K562 (cell line): ENCODE measurements at regions not wholly inside any gene's neighbourhood (a gene's known extent, or its start where the extent isn't known, plus 50 kb on each side); places are given as distances from the start of the nearest gene placed in this dataset.

Experiments used
- C11orf30 ChIP-seq: fragments of 450-650 bp; IDR thresholded peaks from 2 replicates; pipeline ENCODE4 v1.6.1; 2016; ENCODE audit warnings: low read depth, mild to moderate bottlenecking
- NR1H2 ChIP-seq: sonication (generic); formaldehyde crosslinking; IDR thresholded peaks from 2 replicates; pipeline ENCODE4 v1.4.0; 2020; ENCODE audit warnings: mild to moderate bottlenecking, missing genetic modification reagents
- PYGO2 ChIP-seq: fragments of 450-650 bp; IDR thresholded peaks from 2 replicates; pipeline ENCODE4 v1.6.1; 2016; ENCODE audit warnings: mild to moderate bottlenecking, missing genetic modification characterization, moderate library complexity, missing compliant biosample characterization
- TSC22D4 ChIP-seq: fragments of 450-650 bp; IDR thresholded peaks from 2 replicates; pipeline ENCODE4 v1.6.1; 2016; ENCODE audit warnings: missing genetic modification characterization, missing biosample characterization, control low read depth
- ZNF316 ChIP-seq: fragments of 450-650 bp; IDR thresholded peaks from 2 replicates; pipeline ENCODE4 v1.6.1; 2016
- ZNF644 ChIP-seq: fragments of 200-800 bp; sonication (Bioruptor generic); IDR thresholded peaks from 2 replicates; pipeline ENCODE4 v1.6.1; 2016; ENCODE audit warnings: low read depth, missing genetic modification characterization, missing compliant biosample characterization
- TF ChIP-seq, protein P1 (sequence below): IDR thresholded peaks from 2 replicates; pipeline ENCODE4 v1.6.1; 2011; ENCODE audit warnings: borderline replicate concordance, low read depth, mild to moderate bottlenecking, moderate library complexity, low read length; ENCODE audit not compliant: insufficient read depth, poor library complexity, severe bottlenecking
- TF ChIP-seq, protein P2 (sequence below): fragments of 250-450 bp; sonication (Bioruptor Pico); IDR thresholded peaks from 2 replicates; pipeline ENCODE4 v1.4.0; 2020
- TF ChIP-seq, protein P3 (sequence below): fragments of 250-450 bp; sonication (Bioruptor Pico); IDR thresholded peaks from 2 replicates; pipeline ENCODE4 v1.8.0; 2021; ENCODE audit warnings: moderate library complexity, mild to moderate bottlenecking, inconsistent platforms
- TF ChIP-seq, protein P4 (sequence below), 3 experiments: fragments of 200-800 bp in 1 of 3; fragments of 250-450 bp in 1 of 3; fragments of 450-650 bp in 1 of 3; sonication (Bioruptor Pico) in 1 of 3; sonication (Bioruptor generic) in 1 of 3; formaldehyde crosslinking in 1 of 3; IDR thresholded peaks; 2 replicates each; pipeline versions ENCODE4 v1.6.1 to v1.8.0; 2016 to 2022; ENCODE audit warnings: mild to moderate bottlenecking in 2 of 3, missing genetic modification characterization in 2 of 3, missing compliant biosample characterization in 1 of 3, moderate library complexity in 1 of 3
- TF ChIP-seq, protein P5 (sequence below): sonication (generic); formaldehyde crosslinking; IDR thresholded peaks from 2 replicates; pipeline ENCODE4 v1.8.1; 2023; ENCODE audit warnings: mild to moderate bottlenecking, missing genetic modification reagents, moderate library complexity
- TF ChIP-seq, protein P6 (sequence below): fragments of 450-650 bp; IDR thresholded peaks from 2 replicates; pipeline ENCODE4 v1.6.1; 2014; ENCODE audit warnings: low read depth, mild to moderate bottlenecking, moderate library complexity, borderline replicate concordance

DNA sequence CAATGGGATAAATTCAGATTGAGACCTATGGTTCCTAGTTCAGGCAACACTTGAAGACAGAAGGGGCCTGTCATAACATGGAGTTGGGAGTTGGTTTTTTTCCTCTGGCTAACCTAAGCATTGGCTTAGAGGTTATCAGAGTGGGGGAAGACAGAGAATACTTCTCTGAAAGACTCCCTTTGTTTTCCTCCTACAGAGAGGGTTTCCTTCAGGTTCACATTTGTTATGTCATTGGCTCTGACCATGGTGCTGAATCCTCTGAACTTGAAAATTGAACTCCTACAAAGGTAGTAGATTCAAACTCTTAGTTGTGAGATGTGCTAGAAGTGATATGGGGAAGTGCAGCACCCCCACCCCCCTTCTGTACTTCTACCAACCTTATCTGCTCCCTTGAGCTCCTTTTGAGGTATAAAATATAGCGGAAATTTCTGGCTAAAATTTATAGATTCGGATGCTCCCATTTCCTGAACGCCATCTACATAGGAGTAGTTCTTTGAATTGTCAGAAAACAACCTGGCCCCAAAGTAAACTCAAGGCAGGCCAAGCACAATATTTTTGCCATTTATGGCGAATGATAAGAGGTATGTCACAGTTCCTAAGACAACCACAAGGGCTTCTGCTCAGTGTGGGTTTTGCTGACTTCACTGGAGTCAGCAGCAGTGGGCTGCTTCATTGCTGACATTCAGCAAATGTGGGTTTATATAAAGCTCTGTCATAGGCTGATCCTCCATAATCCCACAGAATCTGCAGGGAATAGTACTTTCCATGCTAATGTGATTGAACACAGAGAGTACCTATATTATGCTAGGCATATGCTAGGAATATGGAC is 131.6 kb upstream of the KLF14 start (continued):
- TF ChIP-seq, protein P1, sequence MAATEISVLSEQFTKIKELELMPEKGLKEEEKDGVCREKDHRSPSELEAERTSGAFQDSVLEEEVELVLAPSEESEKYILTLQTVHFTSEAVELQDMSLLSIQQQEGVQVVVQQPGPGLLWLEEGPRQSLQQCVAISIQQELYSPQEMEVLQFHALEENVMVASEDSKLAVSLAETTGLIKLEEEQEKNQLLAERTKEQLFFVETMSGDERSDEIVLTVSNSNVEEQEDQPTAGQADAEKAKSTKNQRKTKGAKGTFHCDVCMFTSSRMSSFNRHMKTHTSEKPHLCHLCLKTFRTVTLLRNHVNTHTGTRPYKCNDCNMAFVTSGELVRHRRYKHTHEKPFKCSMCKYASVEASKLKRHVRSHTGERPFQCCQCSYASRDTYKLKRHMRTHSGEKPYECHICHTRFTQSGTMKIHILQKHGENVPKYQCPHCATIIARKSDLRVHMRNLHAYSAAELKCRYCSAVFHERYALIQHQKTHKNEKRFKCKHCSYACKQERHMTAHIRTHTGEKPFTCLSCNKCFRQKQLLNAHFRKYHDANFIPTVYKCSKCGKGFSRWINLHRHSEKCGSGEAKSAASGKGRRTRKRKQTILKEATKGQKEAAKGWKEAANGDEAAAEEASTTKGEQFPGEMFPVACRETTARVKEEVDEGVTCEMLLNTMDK, result peak; percentile 20
- TF ChIP-seq, protein P2, sequence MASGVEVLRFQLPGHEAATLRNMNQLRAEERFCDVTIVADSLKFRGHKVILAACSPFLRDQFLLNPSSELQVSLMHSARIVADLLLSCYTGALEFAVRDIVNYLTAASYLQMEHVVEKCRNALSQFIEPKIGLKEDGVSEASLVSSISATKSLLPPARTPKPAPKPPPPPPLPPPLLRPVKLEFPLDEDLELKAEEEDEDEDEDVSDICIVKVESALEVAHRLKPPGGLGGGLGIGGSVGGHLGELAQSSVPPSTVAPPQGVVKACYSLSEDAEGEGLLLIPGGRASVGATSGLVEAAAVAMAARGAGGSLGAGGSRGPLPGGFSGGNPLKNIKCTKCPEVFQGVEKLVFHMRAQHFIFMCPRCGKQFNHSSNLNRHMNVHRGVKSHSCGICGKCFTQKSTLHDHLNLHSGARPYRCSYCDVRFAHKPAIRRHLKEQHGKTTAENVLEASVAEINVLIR (CRISPR knock-in tag), result no peak
- TF ChIP-seq TSC22D4 (tag), result no peak
- TF ChIP-seq ZNF644, result 0 out of 2 replicates have a peak, but pooled peaks have one; percentile 56
- TF ChIP-seq, protein P3, sequence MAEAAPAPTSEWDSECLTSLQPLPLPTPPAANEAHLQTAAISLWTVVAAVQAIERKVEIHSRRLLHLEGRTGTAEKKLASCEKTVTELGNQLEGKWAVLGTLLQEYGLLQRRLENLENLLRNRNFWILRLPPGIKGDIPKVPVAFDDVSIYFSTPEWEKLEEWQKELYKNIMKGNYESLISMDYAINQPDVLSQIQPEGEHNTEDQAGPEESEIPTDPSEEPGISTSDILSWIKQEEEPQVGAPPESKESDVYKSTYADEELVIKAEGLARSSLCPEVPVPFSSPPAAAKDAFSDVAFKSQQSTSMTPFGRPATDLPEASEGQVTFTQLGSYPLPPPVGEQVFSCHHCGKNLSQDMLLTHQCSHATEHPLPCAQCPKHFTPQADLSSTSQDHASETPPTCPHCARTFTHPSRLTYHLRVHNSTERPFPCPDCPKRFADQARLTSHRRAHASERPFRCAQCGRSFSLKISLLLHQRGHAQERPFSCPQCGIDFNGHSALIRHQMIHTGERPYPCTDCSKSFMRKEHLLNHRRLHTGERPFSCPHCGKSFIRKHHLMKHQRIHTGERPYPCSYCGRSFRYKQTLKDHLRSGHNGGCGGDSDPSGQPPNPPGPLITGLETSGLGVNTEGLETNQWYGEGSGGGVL (CRISPR knock-in tag), result no peak
- no peak for TF ChIP-seq C11orf30
- TF ChIP-seq, protein P4, sequence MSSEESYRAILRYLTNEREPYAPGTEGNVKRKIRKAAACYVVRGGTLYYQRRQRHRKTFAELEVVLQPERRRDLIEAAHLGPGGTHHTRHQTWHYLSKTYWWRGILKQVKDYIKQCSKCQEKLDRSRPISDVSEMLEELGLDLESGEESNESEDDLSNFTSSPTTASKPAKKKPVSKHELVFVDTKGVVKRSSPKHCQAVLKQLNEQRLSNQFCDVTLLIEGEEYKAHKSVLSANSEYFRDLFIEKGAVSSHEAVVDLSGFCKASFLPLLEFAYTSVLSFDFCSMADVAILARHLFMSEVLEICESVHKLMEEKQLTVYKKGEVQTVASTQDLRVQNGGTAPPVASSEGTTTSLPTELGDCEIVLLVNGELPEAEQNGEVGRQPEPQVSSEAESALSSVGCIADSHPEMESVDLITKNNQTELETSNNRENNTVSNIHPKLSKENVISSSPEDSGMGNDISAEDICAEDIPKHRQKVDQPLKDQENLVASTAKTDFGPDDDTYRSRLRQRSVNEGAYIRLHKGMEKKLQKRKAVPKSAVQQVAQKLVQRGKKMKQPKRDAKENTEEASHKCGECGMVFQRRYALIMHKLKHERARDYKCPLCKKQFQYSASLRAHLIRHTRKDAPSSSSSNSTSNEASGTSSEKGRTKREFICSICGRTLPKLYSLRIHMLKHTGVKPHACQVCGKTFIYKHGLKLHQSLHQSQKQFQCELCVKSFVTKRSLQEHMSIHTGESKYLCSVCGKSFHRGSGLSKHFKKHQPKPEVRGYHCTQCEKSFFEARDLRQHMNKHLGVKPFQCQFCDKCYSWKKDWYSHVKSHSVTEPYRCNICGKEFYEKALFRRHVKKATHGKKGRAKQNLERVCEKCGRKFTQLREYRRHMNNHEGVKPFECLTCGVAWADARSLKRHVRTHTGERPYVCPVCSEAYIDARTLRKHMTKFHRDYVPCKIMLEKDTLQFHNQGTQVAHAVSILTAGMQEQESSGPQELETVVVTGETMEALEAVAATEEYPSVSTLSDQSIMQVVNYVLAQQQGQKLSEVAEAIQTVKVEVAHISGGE (CRISPR knock-in tag; IDR thresholded peaks at IDR 0.05), result no peak
- TF ChIP-seq, protein P5, sequence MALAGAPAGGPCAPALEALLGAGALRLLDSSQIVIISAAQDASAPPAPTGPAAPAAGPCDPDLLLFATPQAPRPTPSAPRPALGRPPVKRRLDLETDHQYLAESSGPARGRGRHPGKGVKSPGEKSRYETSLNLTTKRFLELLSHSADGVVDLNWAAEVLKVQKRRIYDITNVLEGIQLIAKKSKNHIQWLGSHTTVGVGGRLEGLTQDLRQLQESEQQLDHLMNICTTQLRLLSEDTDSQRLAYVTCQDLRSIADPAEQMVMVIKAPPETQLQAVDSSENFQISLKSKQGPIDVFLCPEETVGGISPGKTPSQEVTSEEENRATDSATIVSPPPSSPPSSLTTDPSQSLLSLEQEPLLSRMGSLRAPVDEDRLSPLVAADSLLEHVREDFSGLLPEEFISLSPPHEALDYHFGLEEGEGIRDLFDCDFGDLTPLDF, result no peak
- TF ChIP-seq, protein P6, sequence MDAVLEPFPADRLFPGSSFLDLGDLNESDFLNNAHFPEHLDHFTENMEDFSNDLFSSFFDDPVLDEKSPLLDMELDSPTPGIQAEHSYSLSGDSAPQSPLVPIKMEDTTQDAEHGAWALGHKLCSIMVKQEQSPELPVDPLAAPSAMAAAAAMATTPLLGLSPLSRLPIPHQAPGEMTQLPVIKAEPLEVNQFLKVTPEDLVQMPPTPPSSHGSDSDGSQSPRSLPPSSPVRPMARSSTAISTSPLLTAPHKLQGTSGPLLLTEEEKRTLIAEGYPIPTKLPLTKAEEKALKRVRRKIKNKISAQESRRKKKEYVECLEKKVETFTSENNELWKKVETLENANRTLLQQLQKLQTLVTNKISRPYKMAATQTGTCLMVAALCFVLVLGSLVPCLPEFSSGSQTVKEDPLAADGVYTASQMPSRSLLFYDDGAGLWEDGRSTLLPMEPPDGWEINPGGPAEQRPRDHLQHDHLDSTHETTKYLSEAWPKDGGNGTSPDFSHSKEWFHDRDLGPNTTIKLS, result no peak
- 0 out of 2 replicates have a peak, but pooled peaks have one; percentile 46 for TF ChIP-seq NR1H2 (CRISPR knock-in tag)
- TF ChIP-seq ZNF316, result no peak
- no peak for TF ChIP-seq PYGO2 (tag)
